H9 (cell line): ENCODE measurements at regions not wholly inside any gene's neighbourhood (a gene's known extent, or its start where the extent isn't known, plus 50 kb on each side); places are given as distances from the start of the nearest gene placed in this dataset.

ENCODE experiments used
- DNase-seq: peaks from one replicate; pipeline ENCODE4 v3.0.0-alpha.2; 2017
- H2AFZ ChIP-seq: one replicate; pipeline ENCODE4 v1.6.1; 2013; ENCODE audit warnings: mild to moderate bottlenecking, low read length, control low read depth, moderate library complexity
- H2AK5ac ChIP-seq: 2 replicates; pipeline ENCODE4 v1.6.1; 2013; ENCODE audit warnings: low read length, control low read depth, mixed read lengths; ENCODE audit not compliant: insufficient read length
- H2BK120ac ChIP-seq: one replicate; pipeline ENCODE4 v1.6.1; 2013; ENCODE audit warnings: low read depth, mild to moderate bottlenecking, low read length, control low read depth, inconsistent platforms; ENCODE audit not compliant: poor library complexity, severe bottlenecking
- H2BK12ac ChIP-seq: 2 replicates; pipeline ENCODE4 v1.6.1; 2013; ENCODE audit warnings: low read length, control low read depth, mixed read lengths, low read depth; ENCODE audit not compliant: insufficient read length
- H2BK15ac ChIP-seq: 2 replicates; pipeline ENCODE4 v1.6.1; 2013; ENCODE audit warnings: low read depth, low read length, control low read depth
- H2BK20ac ChIP-seq: one replicate; pipeline ENCODE4 v1.6.1; 2013; ENCODE audit warnings: low read depth, mild to moderate bottlenecking, low read length, control low read depth, inconsistent platforms; ENCODE audit not compliant: poor library complexity, severe bottlenecking
- H2BK5ac ChIP-seq: 2 replicates; pipeline ENCODE4 v1.6.1; 2013; ENCODE audit warnings: low read length, control low read depth, mixed read lengths; ENCODE audit not compliant: insufficient read length
- H3K14ac ChIP-seq: 2 replicates; pipeline ENCODE4 v1.6.1; 2013; ENCODE audit warnings: low read length, control low read depth; ENCODE audit not compliant: insufficient read depth
- H3K18ac ChIP-seq: 2 replicates; pipeline ENCODE4 v1.6.1; 2013; ENCODE audit warnings: low read depth, mild to moderate bottlenecking, mixed read lengths, low read length, control low read depth; ENCODE audit not compliant: insufficient read length
- H3K23ac ChIP-seq: 2 replicates; pipeline ENCODE4 v1.6.1; 2013; ENCODE audit warnings: low read length, control low read depth, mixed read lengths, low read depth; ENCODE audit not compliant: insufficient read length
- H3K23me2 ChIP-seq: 2 replicates; pipeline ENCODE4 v1.6.1; 2013; ENCODE audit warnings: low read depth, mild to moderate bottlenecking, mixed read lengths, low read length, control low read depth; ENCODE audit not compliant: insufficient read length, poor library complexity, severe bottlenecking
- H3K27ac ChIP-seq: 2 replicates; pipeline ENCODE4 v1.5.1; 2013; ENCODE audit warnings: low read length, control low read depth, mixed read lengths, low read depth; ENCODE audit not compliant: insufficient read length
- H3K27me3 ChIP-seq: 2 replicates; pipeline ENCODE4 v1.6.1; 2013; ENCODE audit warnings: low read length, control low read depth, inconsistent platforms; ENCODE audit not compliant: insufficient read depth
- H3K4ac ChIP-seq: 2 replicates; pipeline ENCODE4 v1.6.1; 2013; ENCODE audit warnings: low read depth, mild to moderate bottlenecking, control low read depth, inconsistent platforms, low read length, moderate library complexity
- H3K4me1 ChIP-seq: 2 replicates; pipeline ENCODE4 v1.6.1; 2013; ENCODE audit warnings: low read length, control low read depth, inconsistent platforms; ENCODE audit not compliant: insufficient read depth
- H3K4me2 ChIP-seq: 2 replicates; pipeline ENCODE4 v1.6.1; 2013; ENCODE audit warnings: low read length, control low read depth, mixed read lengths; ENCODE audit not compliant: insufficient read length, insufficient read depth
- H3K56ac ChIP-seq: 2 replicates; pipeline ENCODE4 v1.6.1; 2013; ENCODE audit warnings: low read depth, mild to moderate bottlenecking, mixed read lengths, low read length, control low read depth; ENCODE audit not compliant: insufficient read length
- H3K79me1 ChIP-seq: 2 replicates; pipeline ENCODE4 v1.6.1; 2013; ENCODE audit warnings: low read depth, mild to moderate bottlenecking, moderate library complexity, low read length, control low read depth, inconsistent platforms; ENCODE audit not compliant: insufficient read depth, poor library complexity, severe bottlenecking
- H3K79me2 ChIP-seq: 2 replicates; pipeline ENCODE4 v1.6.1; 2013; ENCODE audit warnings: low read length, control low read depth, inconsistent platforms; ENCODE audit not compliant: insufficient read depth
- H3K9ac ChIP-seq: 2 replicates; pipeline ENCODE4 v1.6.1; 2013; ENCODE audit warnings: low read length, control low read depth, mixed read lengths; ENCODE audit not compliant: insufficient read length; ENCODE audit errors: extremely low read depth
- H3K9me3 ChIP-seq: one replicate; pipeline ENCODE4 v1.6.1; 2013; ENCODE audit warnings: low read depth, low read length, inconsistent platforms; ENCODE audit not compliant: control insufficient read depth
- H3T11ph ChIP-seq: one replicate; pipeline ENCODE4 v1.6.1; 2013; ENCODE audit warnings: mild to moderate bottlenecking, low read length, control low read depth, inconsistent platforms
- H4K20me1 ChIP-seq: one replicate; pipeline ENCODE4 v1.6.1; 2013; ENCODE audit not compliant: control insufficient read depth, insufficient read length, insufficient read depth
- H4K5ac ChIP-seq: 2 replicates; pipeline ENCODE4 v1.6.1; 2013; ENCODE audit warnings: low read depth, mild to moderate bottlenecking, mixed read lengths, low read length, control low read depth; ENCODE audit not compliant: insufficient read length
- H4K8ac ChIP-seq: replicated peaks from 2 replicates; pipeline ENCODE4 v1.6.1; 2013; ENCODE audit warnings: low read length, control low read depth, mixed read lengths, low read depth; ENCODE audit not compliant: insufficient read length
- H4K91ac ChIP-seq: 2 replicates; pipeline ENCODE4 v1.6.1; 2013; ENCODE audit warnings: low read depth, mild to moderate bottlenecking, moderate library complexity, mixed read lengths, low read length, control low read depth; ENCODE audit not compliant: insufficient read length
- H3K27ac Mint-ChIP-seq, 3 experiments: 2 replicates in 2 of 3; 3 replicates in 1 of 3; pipeline ENCODE4 v1.8.0; 2020 to 2021; ENCODE audit warnings: mixed read lengths in 3 of 3, mild to moderate bottlenecking in 1 of 3, moderate library complexity in 1 of 3
- H3K27me3 Mint-ChIP-seq: 2 replicates; pipeline ENCODE4 v1.8.0; 2021; ENCODE audit warnings: low read depth, mild to moderate bottlenecking, moderate library complexity, mixed read lengths
- H3K36me3 Mint-ChIP-seq, 3 experiments: 2 replicates in 2 of 3; 3 replicates in 1 of 3; pipeline ENCODE4 v1.8.0; 2020 to 2021; ENCODE audit warnings: low read depth in 3 of 3, mixed read lengths in 3 of 3; ENCODE audit not compliant: insufficient read depth in 1 of 3
- H3K4me1 Mint-ChIP-seq, 2 experiments: 2 replicates each; pipeline ENCODE4 v1.8.0; 2020; ENCODE audit warnings: mixed read lengths in 2 of 2
- H3K4me3 Mint-ChIP-seq, 2 experiments: 2 replicates in 1 of 2; 3 replicates in 1 of 2; pipeline ENCODE4 v1.8.0; 2020 to 2021; ENCODE audit warnings: mild to moderate bottlenecking in 2 of 2, mixed read lengths in 2 of 2, moderate library complexity in 1 of 2
- H3K9me3 Mint-ChIP-seq, 2 experiments: 2 replicates in 1 of 2; 3 replicates in 1 of 2; pipeline ENCODE4 v1.8.0; 2020; ENCODE audit warnings: mild to moderate bottlenecking in 2 of 2, mixed read lengths in 2 of 2, moderate library complexity in 1 of 2
- CTCF ChIP-seq: fragments of 200-600 bp; sonication (generic); conservative IDR thresholded peaks from 3 replicates; pipeline ENCODE4 v1.8.0; 2021; ENCODE audit warnings: antibody characterized with exemption, mild to moderate bottlenecking
- WGBS: extraction: QIAGEN DNeasy Blood & Tissue Kit; methylation state at CpG from one replicate; pipeline ENCODE4 v1.1.7; 2013; ENCODE audit warnings: missing lambda C conversion rate, low lambda C conversion rate, mixed read lengths; ENCODE audit not compliant: insufficient read length; ENCODE audit errors: extremely low coverage; 5-methylcytosine and 5-hydroxymethylcytosine counted together

- no peak overlapping the region for H2BK20ac ChIP-seq
- no peaks in the 10 kb centered on the region; a peak in 1 of 5 replicates for H3K9me3 Mint-ChIP-seq
- no peak overlapping the region for H3T11ph ChIP-seq
- H3K18ac ChIP-seq = no peak overlapping the region
- no peak overlapping the region for H2BK120ac ChIP-seq
- peaks cover 15 to 42% of the 10 kb centered on the region in 2 experiments for H3K4me1 Mint-ChIP-seq
- no peaks in the 10 kb centered on the region for H3K9me3 ChIP-seq
- no peak overlapping the region for H2BK5ac ChIP-seq
- no peak overlapping the region for H3K4me3 Mint-ChIP-seq
- no peak overlapping the region for H3K56ac ChIP-seq
- H4K20me1 ChIP-seq = no peaks in the 10 kb centered on the region
- no peak overlapping the region for H2AK5ac ChIP-seq
- H3K14ac ChIP-seq = no peak overlapping the region
- no peak overlapping the region for H3K27ac Mint-ChIP-seq
- H2AFZ ChIP-seq = no peak overlapping the region
- H4K8ac ChIP-seq = no peak overlapping the region
- DNase-seq = no peak
- H3K27me3 ChIP-seq = no peaks in the 10 kb centered on the region
- H3K4me1 ChIP-seq = peaks cover 8% of the 10 kb centered on the region; the same call in 1 of the 2 replicates
- peaks cover 2% of the 10 kb centered on the region; the same call in 1 of the 2 replicates for H3K27me3 Mint-ChIP-seq
- no peak overlapping the region for H3K9ac ChIP-seq
- no peak overlapping the region for H3K27ac ChIP-seq
- H2BK15ac ChIP-seq = no peak overlapping the region
- no peaks in the 10 kb centered on the region for H3K36me3 Mint-ChIP-seq
- H2BK12ac ChIP-seq = no peak overlapping the region
- H3K4ac ChIP-seq = no peak overlapping the region
- H3K79me1 ChIP-seq = no peaks in the 10 kb centered on the region
- TF ChIP-seq CTCF = no peak
- no peaks in the 10 kb centered on the region for H3K79me2 ChIP-seq
- WGBS = no CpG with 5 or more reads among the region's 8 CpGs
- H4K91ac ChIP-seq = no peak overlapping the region
- H3K4me2 ChIP-seq = no peak overlapping the region
- H3K23ac ChIP-seq = no peak overlapping the region
- H4K5ac ChIP-seq = no peak overlapping the region
- H3K23me2 ChIP-seq = no peaks in the 10 kb centered on the region
Observed at GRCh38 chr20:10790013-10790412, 116.2 kb upstream of the JAG1 start.
